HepG2 (cell line): ENCODE measurements at regions not wholly inside any gene's neighbourhood (a gene's known extent, or its start where the extent isn't known, plus 50 kb on each side); places are given as distances from the start of the nearest gene placed in this dataset.

Experiments used
- HNRNPLL ChIP-seq: fragments of 200-400 bp; formaldehyde crosslinking; IDR thresholded peaks from 2 replicates; pipeline ENCODE4 v1.6.1; 2017; ENCODE audit warnings: mild to moderate bottlenecking, low read depth, low read length; ENCODE audit not compliant: poor library complexity, severe bottlenecking
- NCOA5 ChIP-seq: sonication (generic); formaldehyde crosslinking; IDR thresholded peaks from 2 replicates; pipeline ENCODE4 v1.4.0; 2020; ENCODE audit warnings: missing genetic modification reagents
- TBP ChIP-seq: sonication (generic); formaldehyde crosslinking; IDR thresholded peaks from 2 replicates; pipeline ENCODE4 v1.5.0; 2020; ENCODE audit warnings: missing genetic modification reagents
- ZNF143 ChIP-seq: sonication (generic); formaldehyde crosslinking; IDR thresholded peaks from 2 replicates; pipeline ENCODE4 v1.4.0; 2020; ENCODE audit warnings: missing genetic modification reagents
- ZNF382 ChIP-seq: sonication (generic); formaldehyde crosslinking; IDR thresholded peaks from 2 replicates; pipeline ENCODE4 v1.5.0; 2020; ENCODE audit warnings: missing genetic modification reagents, mild to moderate bottlenecking, borderline replicate concordance
- TF ChIP-seq, protein P1 (sequence below): IDR thresholded peaks from 2 replicates; pipeline ENCODE4 v1.6.1; 2016; ENCODE audit warnings: missing biosample characterization, missing genetic modification reagents, low read depth

DNA sequence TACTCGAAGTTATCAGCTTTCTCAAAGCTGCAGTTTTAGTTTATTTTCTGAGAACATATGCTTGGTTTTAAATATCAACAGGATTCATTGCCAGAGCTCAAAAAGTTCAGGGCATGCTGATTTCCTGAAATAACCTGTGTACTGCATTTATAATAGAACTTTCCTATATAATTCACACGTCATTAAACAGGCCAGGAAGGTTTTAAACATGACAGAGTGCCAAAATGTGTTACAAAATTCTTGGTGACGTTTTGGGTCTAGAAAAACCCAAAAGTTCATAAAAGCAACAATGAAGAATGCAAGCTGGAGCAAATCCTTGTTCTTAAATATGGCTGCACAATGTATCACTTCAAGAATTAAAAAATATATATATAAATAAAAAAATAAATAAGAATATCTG is 1139.1 kb downstream of the CDH11 start:
- TF ChIP-seq ZNF382 (CRISPR knock-in tag): no peak
- TF ChIP-seq, protein P1, sequence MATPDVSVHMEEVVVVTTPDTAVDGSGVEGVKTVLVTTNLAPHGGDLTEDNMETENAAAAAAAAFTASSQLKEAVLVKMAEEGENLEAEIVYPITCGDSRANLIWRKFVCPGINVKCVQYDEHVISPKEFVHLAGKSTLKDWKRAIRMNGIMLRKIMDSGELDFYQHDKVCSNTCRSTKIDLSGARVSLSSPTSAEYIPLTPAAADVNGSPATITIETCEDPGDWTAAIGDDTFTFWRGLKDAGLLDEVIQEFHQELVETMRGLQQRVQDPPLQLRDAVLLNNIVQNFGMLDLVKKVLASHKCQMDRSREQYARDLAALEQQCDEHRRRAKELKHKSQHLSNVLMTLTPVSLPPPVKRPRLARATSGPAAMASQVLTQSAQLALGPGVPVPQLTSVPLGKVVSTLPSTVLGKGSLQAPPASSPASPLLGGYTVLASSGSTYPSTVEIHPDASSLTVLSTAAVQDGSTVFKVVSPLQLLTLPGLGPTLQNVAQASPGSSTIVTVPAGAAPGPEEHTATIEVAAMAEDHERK (CRISPR knock-in tag): no peak
- no peak for TF ChIP-seq HNRNPLL
- TF ChIP-seq NCOA5 (CRISPR knock-in tag): no peak
- TF ChIP-seq TBP (CRISPR knock-in tag): no peak
- TF ChIP-seq ZNF143 (CRISPR knock-in tag): no peak
